HCT116 (cell line): ENCODE measurements at regions not wholly inside any gene's neighbourhood (a gene's known extent, or its start where the extent isn't known, plus 50 kb on each side); places are given as distances from the start of the nearest gene placed in this dataset.

Experiments
- ATAC-seq: fragments of 200-7000 bp; cut with Tn5 transposase; 2 replicates; pipeline ENCODE4 v1.9.1; 2020; ENCODE audit warnings: mild to moderate bottlenecking, moderate library complexity
- BruUV-seq: library from RNA; stranded (reverse); fragments of 400-500 nt; replicated peaks from 2 replicates; lab custom pipeline; 2021; lab: Mats Ljungman, UMichigan
- CTCF ChIA-PET: fragments of 300-600 bp; sonication (Branson Sonifier 250); formaldehyde crosslinking; loops from one replicate; lab custom pipeline; 2021; ENCODE audit warnings: antibody characterized with exemption; lab: Charles Lee
- POLR2A ChIA-PET: fragments of 300-600, 350-600 bp; sonication (Branson Sonifier 250); formaldehyde crosslinking; loops from one replicate; lab custom pipeline; 2021; ENCODE audit warnings: antibody characterized with exemption; lab: Charles Lee
- RAD21 ChIA-PET, 2 experiments: fragments of 300-600 bp; sonication (Branson Sonifier 250); formaldehyde crosslinking; loops; one replicate each; lab custom pipeline; 2023; ENCODE audit warnings: low total read pairs in 2 of 2; ENCODE audit not compliant: uncharacterized antibody in 2 of 2, unreplicated experiment in 2 of 2, low non-redundant PET in 1 of 2; lab: Charles Lee
- DNase-seq: peaks from one replicate; pipeline ENCODE4 v3.0.0-alpha.2; 2010; ENCODE audit warnings: low read depth, low spot score
- H2AFZ ChIP-seq: fragments of 200-600 bp; shearing (Covaris generic), sonication (generic); 2 replicates; pipeline ENCODE4 v1.6.1; 2017; ENCODE audit warnings: low read depth, mixed run types, mixed read lengths, antibody characterized with exemption, low read length; ENCODE audit not compliant: poor library complexity, severe bottlenecking
- H3K27ac ChIP-seq: 2 replicates; pipeline ENCODE4 v1.5.1; 2012; ENCODE audit warnings: low read depth, low read length
- H3K27me3 ChIP-seq: fragments of 200-600 bp; sonication (generic); 2 replicates; pipeline ENCODE4 v1.6.1; 2016; ENCODE audit warnings: mixed run types, low read length, mixed read lengths; ENCODE audit not compliant: insufficient read depth
- H3K36me3 ChIP-seq, 2 experiments: fragments of 200-500 bp in 1 of 2; fragments of 200-600 bp in 1 of 2; sonication (Bioruptor generic) in 1 of 2; sonication (generic) in 1 of 2; 2 replicates each; pipeline versions ENCODE4 v1.5.1 to v1.6.1; 2014 to 2016; ENCODE audit warnings: low read length in 2 of 2, inconsistent platforms in 1 of 2, mixed read lengths in 1 of 2, mixed run types in 1 of 2; ENCODE audit not compliant: insufficient read depth in 2 of 2, control insufficient read depth in 1 of 2
- H3K4me1 ChIP-seq, 2 experiments: fragments of 200-600 bp in 1 of 2; sonication (generic) in 1 of 2; 2 replicates each; pipeline versions ENCODE4 v1.5.1 to v1.6.1; 2012 to 2017; ENCODE audit warnings: low read length in 2 of 2, inconsistent platforms in 1 of 2, mild to moderate bottlenecking in 1 of 2, mixed read lengths in 1 of 2, mixed run types in 1 of 2, moderate library complexity in 1 of 2; ENCODE audit not compliant: insufficient read depth in 2 of 2, control insufficient read depth in 1 of 2
- H3K4me2 ChIP-seq: fragments of 200-600 bp; sonication (generic); 2 replicates; pipeline ENCODE4 v1.6.1; 2017; ENCODE audit warnings: mixed run types, low read length, mixed read lengths
- H3K4me3 ChIP-seq, 2 experiments: fragments of 200-600 bp in 1 of 2; sonication (generic) in 1 of 2; replicated peaks in 1 of 2; 2 replicates each; pipeline ENCODE4 v1.5.1; 2011 to 2016; ENCODE audit warnings: low read length in 2 of 2, control low read depth in 1 of 2, low read depth in 1 of 2, mild to moderate bottlenecking in 1 of 2, mixed read lengths in 1 of 2, mixed run types in 1 of 2
- H3K79me2 ChIP-seq: fragments of 200-600 bp; sonication (generic); 2 replicates; pipeline ENCODE4 v1.6.1; 2017; ENCODE audit warnings: mild to moderate bottlenecking, mixed run types, low read length, moderate library complexity, mixed read lengths; ENCODE audit not compliant: insufficient read depth
- H3K9ac ChIP-seq: fragments of 200-600 bp; sonication (generic); 2 replicates; pipeline ENCODE4 v1.6.1; 2016; ENCODE audit warnings: low read length, mixed read lengths
- H3K9me2 ChIP-seq: fragments of 200-600 bp; sonication (generic), shearing (Covaris generic); 2 replicates; pipeline ENCODE4 v1.6.1; 2017; ENCODE audit warnings: mixed run types, mild to moderate bottlenecking, moderate library complexity; ENCODE audit not compliant: insufficient read depth
- H3K9me3 ChIP-seq, 2 experiments: fragments of 200-500 bp in 1 of 2; fragments of 200-600 bp in 1 of 2; sonication (Bioruptor generic) in 1 of 2; sonication (generic) in 1 of 2; 2 replicates each; pipeline ENCODE4 v1.6.1; 2014 to 2017; ENCODE audit warnings: low read length in 2 of 2, mixed read lengths in 2 of 2, inconsistent platforms in 1 of 2, low read depth in 1 of 2, mild to moderate bottlenecking in 1 of 2, mixed run types in 1 of 2, moderate library complexity in 1 of 2; ENCODE audit not compliant: control insufficient read depth in 1 of 2, insufficient read depth in 1 of 2
- H4K20me1 ChIP-seq: fragments of 200-600 bp; sonication (generic), shearing (Covaris generic); 2 replicates; pipeline ENCODE4 v1.6.1; 2017; ENCODE audit warnings: mixed run types, mild to moderate bottlenecking, moderate library complexity; ENCODE audit not compliant: insufficient read depth
- CBX3 ChIP-seq: IDR thresholded peaks from 2 replicates; pipeline ENCODE4 v1.6.1; 2012; ENCODE audit warnings: low read depth
- CEBPB ChIP-seq: IDR thresholded peaks from 2 replicates; pipeline ENCODE4 v1.6.1; 2012; ENCODE audit warnings: low read depth
- CTCF ChIP-seq, 3 experiments: fragments of 200-600 bp in 1 of 3; sonication (generic) in 1 of 3; IDR thresholded peaks in 2 of 3; conservative IDR thresholded peaks in 1 of 3; 2 replicates each; pipeline ENCODE4 v1.5.1; 2012 to 2017; ENCODE audit warnings: low read depth in 2 of 3, low read length in 2 of 3, antibody characterized with exemption in 1 of 3, borderline replicate concordance in 1 of 3, control low read depth in 1 of 3, mild to moderate bottlenecking in 1 of 3, mixed read lengths in 1 of 3, mixed run types in 1 of 3, moderate library complexity in 1 of 3; ENCODE audit not compliant: insufficient read depth in 1 of 3
- ELF1 ChIP-seq: IDR thresholded peaks from 2 replicates; pipeline ENCODE4 v1.6.1; 2012; ENCODE audit warnings: low read depth, borderline replicate concordance
- EZH2 ChIP-seq: fragments of 200-600 bp; sonication (generic); IDR thresholded peaks from 2 replicates; pipeline ENCODE4 v1.6.1; 2017; ENCODE audit warnings: antibody characterized with exemption, mixed run types
- EZH2phosphoT487 ChIP-seq: fragments of 200-600 bp; IDR thresholded peaks from 2 replicates; pipeline ENCODE4 v1.6.1; 2018; ENCODE audit warnings: antibody characterized with exemption, borderline replicate concordance
- FOSL1 ChIP-seq: IDR thresholded peaks from 2 replicates; pipeline ENCODE4 v1.6.1; 2012; ENCODE audit warnings: low read depth
- JUND ChIP-seq: IDR thresholded peaks from 2 replicates; pipeline ENCODE4 v1.6.1; 2012
- MAX ChIP-seq: IDR thresholded peaks from 2 replicates; pipeline ENCODE4 v1.6.1; 2012
- POLR2A ChIP-seq: IDR thresholded peaks from 2 replicates; pipeline ENCODE4 v1.7.0; 2011; ENCODE audit warnings: borderline replicate concordance; ENCODE audit not compliant: insufficient read depth, insufficient read length; ENCODE audit errors: extremely low read depth
- RAD21 ChIP-seq: IDR thresholded peaks from 2 replicates; pipeline ENCODE4 v1.6.1; 2012; ENCODE audit warnings: low read depth, mild to moderate bottlenecking
- SIN3A ChIP-seq: IDR thresholded peaks from 2 replicates; pipeline ENCODE4 v1.6.1; 2012; ENCODE audit warnings: low read depth
- SP1 ChIP-seq: IDR thresholded peaks from 2 replicates; pipeline ENCODE4 v1.6.1; 2012; ENCODE audit warnings: low read depth
- TCF7L2 ChIP-seq: IDR thresholded peaks from 2 replicates; pipeline ENCODE4 v1.7.0; 2011; ENCODE audit warnings: borderline replicate concordance, inconsistent platforms; ENCODE audit not compliant: insufficient read depth, insufficient read length; ENCODE audit errors: extremely low read depth
- YY1 ChIP-seq: IDR thresholded peaks from 2 replicates; pipeline ENCODE4 v1.6.1; 2011; ENCODE audit warnings: low read length, low read depth, moderate library complexity, mild to moderate bottlenecking; ENCODE audit not compliant: insufficient replicate concordance; ENCODE audit errors: extremely low read depth
- ZBTB33 ChIP-seq: IDR thresholded peaks from 2 replicates; pipeline ENCODE4 v1.6.1; 2011; ENCODE audit warnings: mild to moderate bottlenecking, low read length, moderate library complexity; ENCODE audit not compliant: insufficient replicate concordance; ENCODE audit errors: extremely low read depth
- ZNF274 ChIP-seq: fragments of 200-500 bp; sonication (Bioruptor generic); IDR thresholded peaks from 2 replicates; pipeline ENCODE4 v1.6.1; 2014; ENCODE audit warnings: mild to moderate bottlenecking, low read depth, low read length, inconsistent platforms
- intact Hi-C: fragments of 100-400 bp; cut with micrococcal nuclease; formaldehyde crosslinking; loops from 2 replicates; pipeline ENCODE4 v1.10.0; 2022
- TF ChIP-seq, protein P1 (sequence below): IDR thresholded peaks from 2 replicates; pipeline ENCODE4 v1.6.1; 2012; ENCODE audit warnings: low read depth
- TF ChIP-seq, protein P2 (sequence below): IDR thresholded peaks from 2 replicates; pipeline ENCODE4 v1.6.1; 2012

DNA sequence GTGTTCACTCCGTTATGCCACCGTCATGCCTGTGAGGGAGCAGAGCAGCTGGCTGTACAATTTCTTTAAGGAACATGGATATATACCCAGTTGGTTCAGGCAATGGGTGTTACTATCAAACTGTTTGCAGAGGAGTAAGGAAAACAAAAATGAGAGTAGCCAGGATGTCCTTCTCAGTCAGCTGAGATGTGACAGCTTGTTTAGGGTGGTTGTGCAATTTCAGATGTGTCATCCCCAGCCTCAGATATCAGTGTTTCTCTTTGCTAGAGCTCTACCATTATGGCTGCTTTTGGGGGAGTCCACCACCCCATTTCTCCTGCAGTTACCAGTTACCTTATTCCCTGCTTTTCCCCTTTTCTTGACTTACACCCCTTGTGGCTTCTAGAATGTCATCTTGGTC lies 135.2 kb upstream of the SLC24A2 start:
- no peaks in the 10 kb centered on the region for H3K9me2 ChIP-seq
- CTCF ChIA-PET = interaction anchor here (1.2 kb wide), 1 partner anchor 1187 kb away, joined by 3 read pairs; no protein-coding TSS in a partner anchor

More for the DNA sequence above, 135.2 kb upstream of the SLC24A2 start:
- no peak for DNase-seq
- no peak overlapping the region for H2AFZ ChIP-seq
- intact Hi-C loops = loop anchor here (2.0 kb wide), 1 partner anchor 699 kb away; the partner anchor contains the start of gene MLLT3
- no peak overlapping the region for H3K4me2 ChIP-seq
- no peaks in the 10 kb centered on the region for H3K36me3 ChIP-seq
- ChIA-PET POLR2A (no interaction called here), RAD21 (no interaction called here)
- BruUV-seq = no TSS peak
- H3K4me1 ChIP-seq = peaks cover 0 to 4% of the 10 kb centered on the region in 2 experiments; a peak in 1 of 4 replicates
- H3K27me3 ChIP-seq = peaks cover 15% of the 10 kb centered on the region
- H4K20me1 ChIP-seq = no peaks in the 10 kb centered on the region
- H3K4me3 ChIP-seq = no peak overlapping the region
- TF ChIP-seq JUND (no peak), SIN3A (no peak), CBX3 (no peak), EZH2phosphoT487 (no peak), POLR2A (no peak), EZH2 (no peak), TCF7L2 (no peak), CTCF (IDR thresholded peaks at IDR 0.05 in 2 of 3, conservative IDR thresholded peaks at IDR 0.05 in 1 of 3; ENCODE audit: borderline replicate concordance in 1 of 3, insufficient read depth in 1 of 3, low read depth in 2 of 3, low read length in 2 of 3) (no peak), ZNF274 (no peak), SP1 (no peak), YY1 (no peak), RAD21 (no peak), ELF1 (no peak), MAX (no peak), FOSL1 (no peak), ZBTB33 (no peak), CEBPB (no peak)
- TF ChIP-seq, protein P1, sequence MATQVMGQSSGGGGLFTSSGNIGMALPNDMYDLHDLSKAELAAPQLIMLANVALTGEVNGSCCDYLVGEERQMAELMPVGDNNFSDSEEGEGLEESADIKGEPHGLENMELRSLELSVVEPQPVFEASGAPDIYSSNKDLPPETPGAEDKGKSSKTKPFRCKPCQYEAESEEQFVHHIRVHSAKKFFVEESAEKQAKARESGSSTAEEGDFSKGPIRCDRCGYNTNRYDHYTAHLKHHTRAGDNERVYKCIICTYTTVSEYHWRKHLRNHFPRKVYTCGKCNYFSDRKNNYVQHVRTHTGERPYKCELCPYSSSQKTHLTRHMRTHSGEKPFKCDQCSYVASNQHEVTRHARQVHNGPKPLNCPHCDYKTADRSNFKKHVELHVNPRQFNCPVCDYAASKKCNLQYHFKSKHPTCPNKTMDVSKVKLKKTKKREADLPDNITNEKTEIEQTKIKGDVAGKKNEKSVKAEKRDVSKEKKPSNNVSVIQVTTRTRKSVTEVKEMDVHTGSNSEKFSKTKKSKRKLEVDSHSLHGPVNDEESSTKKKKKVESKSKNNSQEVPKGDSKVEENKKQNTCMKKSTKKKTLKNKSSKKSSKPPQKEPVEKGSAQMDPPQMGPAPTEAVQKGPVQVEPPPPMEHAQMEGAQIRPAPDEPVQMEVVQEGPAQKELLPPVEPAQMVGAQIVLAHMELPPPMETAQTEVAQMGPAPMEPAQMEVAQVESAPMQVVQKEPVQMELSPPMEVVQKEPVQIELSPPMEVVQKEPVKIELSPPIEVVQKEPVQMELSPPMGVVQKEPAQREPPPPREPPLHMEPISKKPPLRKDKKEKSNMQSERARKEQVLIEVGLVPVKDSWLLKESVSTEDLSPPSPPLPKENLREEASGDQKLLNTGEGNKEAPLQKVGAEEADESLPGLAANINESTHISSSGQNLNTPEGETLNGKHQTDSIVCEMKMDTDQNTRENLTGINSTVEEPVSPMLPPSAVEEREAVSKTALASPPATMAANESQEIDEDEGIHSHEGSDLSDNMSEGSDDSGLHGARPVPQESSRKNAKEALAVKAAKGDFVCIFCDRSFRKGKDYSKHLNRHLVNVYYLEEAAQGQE = no peak
- TF ChIP-seq, protein P2, sequence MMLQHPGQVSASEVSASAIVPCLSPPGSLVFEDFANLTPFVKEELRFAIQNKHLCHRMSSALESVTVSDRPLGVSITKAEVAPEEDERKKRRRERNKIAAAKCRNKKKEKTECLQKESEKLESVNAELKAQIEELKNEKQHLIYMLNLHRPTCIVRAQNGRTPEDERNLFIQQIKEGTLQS = no peak
- no peaks in the 10 kb centered on the region for H3K9me3 ChIP-seq
- H3K9ac ChIP-seq = no peak overlapping the region
- no peak for ATAC-seq
- no peaks in the 10 kb centered on the region for H3K79me2 ChIP-seq
- no peak overlapping the region for H3K27ac ChIP-seq
